Activated CD8-positive, alpha-beta memory T cell treated with anti-CD3 and anti-CD28 coated beads for 1 hour (primary cell): ENCODE measurements at regions not wholly inside any gene's neighbourhood (a gene's known extent, or its start where the extent isn't known, plus 50 kb on each side); places are given as distances from the start of the nearest gene placed in this dataset.

Experiments
- DNase-seq, 2 donors: peaks; one replicate each; pipeline ENCODE4 v3.0.0-alpha.2; 2020; ENCODE audit warnings: low read depth in 1 of 2; ENCODE audit errors: extremely low read depth in 1 of 2

DNA sequence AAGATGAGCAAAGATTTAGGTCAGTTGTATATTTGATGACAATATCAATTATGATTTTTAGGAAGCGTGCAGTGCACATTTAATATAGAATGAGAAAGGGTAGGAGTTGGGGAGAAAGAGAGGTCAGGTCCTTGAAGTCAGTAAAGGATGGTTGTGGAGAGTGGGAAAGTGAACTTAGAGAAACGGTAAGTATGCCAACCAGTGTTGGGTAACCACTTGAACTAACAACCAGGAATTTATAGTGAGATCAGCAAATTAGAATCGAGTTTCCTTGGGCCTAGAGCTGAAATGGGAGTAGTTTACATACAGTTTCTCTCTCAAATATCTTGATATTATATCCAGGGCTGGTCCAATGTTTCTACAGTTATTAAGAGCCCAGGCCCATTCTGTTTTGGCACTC is 188.5 kb upstream of the RBMS3 start:
- no peak for DNase-seq

GRCh38 chr3:29099296-29099695 is 181.6 kb upstream of the RBMS3 start:
- DNase-seq, result no peak

- DNase-seq, result no peak
Measured at GRCh38 chr3:29099775-29100174, 181.1 kb upstream of the RBMS3 start.

DNA sequence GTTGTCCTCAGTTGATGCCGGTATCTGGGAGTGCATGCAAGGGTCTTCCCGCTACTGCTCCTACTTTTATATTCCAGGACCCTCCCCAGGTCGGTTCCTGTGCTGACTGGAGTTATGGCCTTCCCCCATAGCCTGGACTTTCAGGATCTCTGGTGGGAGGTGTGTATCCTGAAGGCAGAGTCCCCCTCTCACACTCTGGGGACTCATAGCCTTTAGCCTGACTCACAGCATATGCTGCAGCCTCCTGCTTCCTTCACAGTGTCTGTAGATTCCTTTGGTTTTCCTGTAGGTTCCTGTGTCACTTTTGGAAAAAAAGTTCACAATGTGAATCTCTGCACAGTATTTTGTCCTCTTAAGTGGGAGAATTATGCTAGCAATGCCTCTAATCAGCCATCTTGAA is 180.6 kb upstream of the RBMS3 start:
- no peak for DNase-seq

DNA sequence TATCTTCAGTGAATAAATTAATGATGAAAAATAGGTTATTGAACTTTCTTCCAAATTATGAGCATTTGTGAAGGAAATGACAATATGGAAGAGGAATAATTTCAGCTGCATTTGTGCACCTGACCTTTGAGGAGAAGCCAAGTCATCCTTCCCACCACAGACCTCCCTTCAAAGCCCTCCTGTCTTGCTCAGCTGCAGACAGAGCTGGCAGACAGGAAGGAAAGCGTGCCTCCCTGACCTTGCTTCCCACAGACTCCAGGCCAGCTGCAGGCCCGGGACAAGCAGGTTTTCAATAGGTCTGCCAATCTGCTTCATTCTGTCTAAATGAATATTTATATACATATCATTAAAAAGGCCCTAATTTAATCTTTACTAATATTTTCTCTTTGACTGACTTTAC is 152.9 kb upstream of the RBMS3 start:
- DNase-seq, result no peak

- DNase-seq, result no peak
Measured at GRCh38 chr3:29137601-29138000, 143.3 kb upstream of the RBMS3 start.

DNA sequence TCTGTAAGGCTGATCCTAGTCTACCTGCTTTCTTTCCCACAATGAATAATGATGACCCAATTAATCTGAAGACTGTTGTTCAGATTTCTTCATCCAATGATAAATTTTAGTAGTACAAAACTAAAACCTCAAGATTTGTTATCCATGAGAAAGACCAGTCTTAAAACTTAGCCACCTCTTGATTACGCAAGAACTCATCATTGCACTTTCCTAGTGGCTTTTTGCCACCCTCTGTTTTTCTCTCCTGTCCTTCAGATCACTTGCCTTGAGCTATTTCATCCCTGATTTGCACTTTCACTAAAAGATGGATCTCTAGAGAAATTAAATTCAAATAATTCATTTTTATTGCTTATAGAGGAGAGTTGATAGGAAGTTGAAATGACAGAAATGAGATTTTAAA is 142.7 kb upstream of the RBMS3 start:
- DNase-seq, result no peak

GRCh38 chr3:29140666-29141065 is 140.2 kb upstream of the RBMS3 start:
- no peak for DNase-seq

GRCh38 chr3:29141197-29141917 is 139.5 kb upstream of the RBMS3 start:
- no peak for DNase-seq

- no peak for DNase-seq
Measured at GRCh38 chr3:29141918-29142275, 139.0 kb upstream of the RBMS3 start.

GRCh38 chr3:29143151-29143550 is 137.7 kb upstream of the RBMS3 start:
- DNase-seq, result no peak

DNA sequence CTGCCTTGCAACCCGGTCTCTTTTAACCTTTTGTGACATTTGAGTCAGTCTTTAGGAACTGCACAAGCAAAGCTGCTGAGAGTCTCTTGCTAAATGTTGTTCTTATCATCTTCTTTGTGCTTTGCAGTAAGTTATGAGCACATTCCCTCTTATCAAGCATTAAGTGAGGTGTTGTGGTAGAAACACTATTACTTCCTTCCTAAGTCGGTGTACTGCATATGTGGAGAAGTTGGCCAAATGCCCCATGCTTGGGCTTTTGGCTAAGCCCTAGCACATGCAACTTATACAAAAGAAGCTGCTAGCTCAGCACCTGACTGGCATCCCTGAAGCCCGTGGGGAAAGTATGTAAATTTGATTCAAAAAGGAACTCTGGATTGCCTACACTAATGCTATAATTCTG is 136.5 kb upstream of the RBMS3 start:
- DNase-seq, result no peak

DNA sequence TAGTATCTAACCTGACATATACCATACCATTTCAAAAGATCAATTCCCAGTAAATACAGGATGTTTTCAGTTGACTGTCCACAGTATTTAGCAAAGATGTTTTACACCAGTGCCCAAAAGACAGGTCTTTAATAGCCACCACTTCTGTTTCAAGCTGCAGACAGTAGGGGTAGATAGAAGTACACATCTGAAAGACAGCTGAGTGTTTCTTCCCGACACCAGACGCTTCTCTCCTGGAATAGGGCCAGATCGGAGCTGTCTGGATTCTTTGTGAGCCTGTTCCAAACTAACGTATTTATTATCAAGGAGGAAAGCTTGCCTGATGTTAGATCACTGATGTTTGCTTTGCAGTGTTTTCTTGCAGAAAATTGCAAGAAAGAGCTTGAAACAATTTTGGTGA is 136.1 kb upstream of the RBMS3 start:
- DNase-seq, result no peak

- DNase-seq, result no peak
Measured at GRCh38 chr3:29145360-29145759, 135.5 kb upstream of the RBMS3 start.

DNA sequence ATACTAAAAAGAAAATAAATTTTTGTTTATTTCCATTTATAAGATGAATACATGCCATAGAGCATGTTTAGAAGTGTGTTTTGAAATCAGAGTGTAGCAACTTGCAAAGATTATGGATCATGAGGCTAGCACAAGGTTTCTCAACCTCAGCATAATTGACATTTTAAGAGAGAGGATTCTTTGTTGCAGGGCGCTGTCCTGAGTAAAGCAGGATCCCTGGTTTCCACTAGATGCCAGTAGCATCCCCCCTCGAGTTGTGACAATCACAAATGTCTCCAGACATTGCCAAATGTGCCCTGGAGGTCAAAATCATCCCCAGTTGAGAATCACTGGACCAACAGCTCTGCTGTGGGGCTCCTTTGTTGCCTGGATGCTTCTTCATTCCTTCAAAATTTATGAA is 128.5 kb upstream of the RBMS3 start:
- DNase-seq, result no peak

DNA sequence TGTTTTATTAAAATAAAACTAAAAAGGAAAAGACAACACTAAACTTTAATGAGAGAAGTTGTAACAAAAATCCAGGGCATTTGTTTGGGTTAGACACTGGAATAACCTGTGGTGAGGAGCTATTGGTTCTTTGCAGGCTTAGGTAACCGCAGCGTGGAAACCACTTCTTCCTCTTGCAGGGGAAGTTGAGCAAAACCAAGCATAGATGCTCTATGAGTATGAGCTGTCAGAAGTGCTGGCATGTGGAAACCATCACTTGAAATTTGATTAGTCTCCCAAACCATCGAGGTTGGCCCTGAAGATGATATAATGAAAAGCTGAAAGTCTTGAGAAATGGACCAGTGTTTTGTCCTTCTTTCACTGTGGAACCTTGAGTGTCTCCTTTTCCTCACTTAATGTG is 127.1 kb upstream of the RBMS3 start:
- DNase-seq, result no peak

DNA sequence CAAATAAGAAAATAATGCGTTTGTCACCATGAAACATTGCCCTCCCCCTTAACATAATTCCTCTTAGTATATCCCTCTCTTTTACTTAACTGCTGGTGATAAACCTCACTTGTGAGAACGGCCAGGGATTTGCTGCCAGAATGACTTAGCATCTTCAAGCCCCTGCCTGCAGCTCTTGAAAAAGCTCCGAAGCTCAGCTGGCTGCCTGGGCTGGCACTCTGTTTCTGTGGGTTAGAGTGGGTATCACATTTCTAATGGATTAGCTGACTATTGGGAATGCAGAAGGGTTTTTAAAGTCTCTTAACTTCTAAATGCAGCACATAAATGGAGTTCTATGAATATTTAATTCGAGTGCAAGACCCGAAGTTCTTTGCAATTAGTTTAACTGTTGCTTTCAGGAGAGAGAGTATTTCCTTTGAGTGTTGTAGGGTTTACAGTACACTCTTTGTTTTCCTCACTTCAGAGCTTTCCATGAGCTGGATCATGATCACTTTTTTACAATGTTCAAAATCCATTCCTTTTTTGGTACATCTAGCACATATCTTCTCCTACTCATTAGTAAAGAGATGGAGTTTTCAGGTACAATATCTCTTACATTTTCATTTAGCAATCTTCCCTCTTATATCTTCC is 124.7 kb upstream of the RBMS3 start:
- no peak for DNase-seq

- no peak for DNase-seq
Measured at GRCh38 chr3:29164825-29165224, 116.0 kb upstream of the RBMS3 start.

DNA sequence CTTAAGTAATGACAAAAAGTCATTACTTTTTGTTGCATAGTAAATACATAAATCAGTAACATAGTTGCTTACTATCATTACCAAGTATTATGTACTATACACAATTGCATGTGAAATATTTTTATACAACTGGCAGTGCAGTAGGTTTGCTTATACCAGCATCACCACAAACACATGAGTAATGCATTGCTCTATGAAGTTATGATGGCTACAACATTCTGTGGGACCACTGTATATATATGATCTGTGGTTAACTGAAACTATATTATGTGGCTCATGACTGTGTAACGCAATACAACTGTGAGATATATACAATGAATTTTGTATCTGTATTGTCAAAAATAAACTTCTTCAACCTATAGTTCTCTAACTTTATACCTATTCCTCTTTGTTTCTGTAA is 113.7 kb upstream of the RBMS3 start:
- no peak for DNase-seq

GRCh38 chr3:29168081-29168480 is 112.8 kb upstream of the RBMS3 start:
- no peak for DNase-seq

DNA sequence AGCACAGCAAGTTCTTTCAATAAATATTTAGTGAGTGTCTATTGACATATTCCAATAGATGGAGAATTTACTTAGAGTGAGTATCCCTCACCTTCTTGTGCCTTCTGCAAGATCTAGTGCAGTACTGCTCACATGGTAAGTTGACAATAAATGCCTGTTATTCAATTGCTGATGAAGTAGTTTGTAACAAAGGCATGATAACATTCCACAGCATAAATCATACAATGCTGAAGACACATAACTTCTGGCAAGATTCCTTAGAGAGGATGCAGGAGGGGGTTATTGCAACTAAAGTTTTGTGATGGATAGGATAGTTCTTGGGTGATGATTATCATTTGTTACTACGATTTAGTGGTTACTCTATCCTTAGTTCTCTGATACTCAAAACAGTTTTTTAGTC is 112.2 kb upstream of the RBMS3 start:
- no peak for DNase-seq

DNA sequence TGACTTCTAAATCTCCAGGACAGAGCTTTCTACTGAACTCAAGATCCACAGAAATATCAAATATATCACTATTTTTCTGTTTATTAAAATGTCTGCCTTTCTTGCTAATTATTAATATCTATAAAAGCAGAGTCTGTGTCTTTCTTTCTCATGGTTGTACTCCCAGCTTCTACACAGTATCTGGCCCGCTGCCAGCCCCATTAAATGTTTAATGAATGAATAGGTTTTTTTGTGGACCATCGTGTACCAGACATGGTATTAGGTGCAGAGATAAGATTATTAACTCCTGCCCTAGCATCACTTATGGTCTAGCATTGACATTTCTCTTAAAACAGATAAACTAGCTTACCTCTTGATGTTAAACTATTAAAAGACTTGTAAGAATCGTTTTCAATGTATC is 111.4 kb upstream of the RBMS3 start:
- DNase-seq, result no peak
